Activated CD4-positive, alpha-beta T cell treated with anti-CD3 and anti-CD28 coated beads for 48 hours (primary cell): ENCODE measurements at regions not wholly inside any gene's neighbourhood (a gene's known extent, or its start where the extent isn't known, plus 50 kb on each side); places are given as distances from the start of the nearest gene placed in this dataset.
"Not testable (repeated sequence)": the region's sequence is repeated elsewhere in the genome, so short reads cannot be mapped to it uniquely, and the experiment has no call there.

Experiments used
- DNase-seq: peaks from one replicate; pipeline ENCODE4 v3.0.0-alpha.2; 2020

DNA sequence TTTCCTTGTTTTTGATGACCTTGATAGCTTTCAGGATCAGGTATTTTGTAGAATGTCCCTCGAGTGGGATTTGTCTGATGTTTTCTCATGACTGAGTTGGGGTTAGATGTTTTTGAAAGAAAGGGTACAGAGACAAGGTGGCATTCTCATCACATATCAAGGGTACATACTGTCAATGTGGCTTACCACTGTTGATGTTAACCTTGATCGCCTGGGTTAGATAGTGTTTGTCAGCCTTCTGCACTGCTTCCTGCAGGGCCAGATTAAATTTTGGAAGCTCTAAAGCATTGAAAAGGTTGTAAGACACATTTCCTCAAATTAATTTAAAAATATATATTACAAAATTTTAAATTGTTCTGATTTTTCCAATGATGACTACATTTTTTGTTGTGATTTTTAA lies 287.4 kb upstream of the ACTBL2 start:
- DNase-seq = no peak

DNA sequence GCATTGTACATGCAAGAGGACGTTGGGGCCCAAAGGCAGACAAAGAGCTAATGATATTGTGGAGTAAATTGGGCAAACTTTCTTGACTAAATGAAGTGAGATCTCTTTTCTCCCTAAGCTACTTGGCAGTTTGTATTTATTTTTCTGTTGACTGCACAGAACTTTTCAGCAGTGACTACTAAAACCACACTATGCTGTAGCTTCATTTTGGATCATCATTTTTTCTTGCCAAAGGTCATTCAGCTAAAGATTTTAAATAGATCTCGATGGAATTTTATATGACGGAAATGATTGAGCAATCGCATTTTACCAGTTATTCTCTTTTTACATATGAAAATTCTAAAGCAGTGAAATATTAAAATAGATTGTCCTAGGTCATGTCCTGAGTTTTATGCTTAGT lies 286.1 kb upstream of the ACTBL2 start:
- no peak for DNase-seq

GRCh38 chr5:57764479-57765089 lies 282.0 kb upstream of the ACTBL2 start:
- no peak for DNase-seq

DNA sequence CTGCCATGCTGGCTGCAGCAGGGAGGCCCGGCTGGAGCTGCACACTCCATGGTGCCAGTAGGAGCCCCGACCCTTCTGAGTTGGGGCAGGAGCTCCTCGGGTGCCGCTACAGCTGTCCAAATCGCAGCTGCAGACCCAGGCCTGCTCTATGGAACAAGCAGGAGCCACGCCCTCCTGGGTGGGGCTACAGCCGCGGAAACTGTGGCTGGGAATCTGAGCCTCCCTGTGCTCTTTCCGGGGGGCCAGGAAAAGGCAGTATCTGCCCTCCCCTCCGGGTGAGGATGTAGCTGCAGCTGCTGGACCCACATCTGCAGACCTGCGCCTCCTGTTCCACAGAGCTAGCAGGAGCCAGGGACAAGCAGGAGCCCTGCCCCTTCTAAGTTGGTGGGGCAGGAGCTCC lies 278.9 kb upstream of the ACTBL2 start:
- no peak for DNase-seq

DNA sequence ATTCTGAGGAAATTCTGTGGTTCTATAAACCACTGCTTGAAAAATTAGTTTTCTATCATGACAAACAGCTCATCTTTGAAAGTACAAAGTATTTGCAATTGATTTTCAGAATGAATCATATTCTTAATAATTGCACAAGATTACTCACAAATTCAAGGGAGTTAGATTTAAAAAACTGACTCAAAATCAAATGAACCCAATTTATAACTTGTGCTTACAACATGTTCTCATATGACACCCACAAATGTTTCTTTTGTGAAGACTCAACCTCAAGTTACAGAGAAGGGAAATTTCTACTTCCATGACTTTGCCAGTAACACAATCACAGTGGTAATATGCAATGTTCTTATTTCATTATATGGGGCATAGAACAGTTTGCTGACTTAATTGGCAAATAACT lies 272.0 kb upstream of the ACTBL2 start:
- DNase-seq = no peak

DNA sequence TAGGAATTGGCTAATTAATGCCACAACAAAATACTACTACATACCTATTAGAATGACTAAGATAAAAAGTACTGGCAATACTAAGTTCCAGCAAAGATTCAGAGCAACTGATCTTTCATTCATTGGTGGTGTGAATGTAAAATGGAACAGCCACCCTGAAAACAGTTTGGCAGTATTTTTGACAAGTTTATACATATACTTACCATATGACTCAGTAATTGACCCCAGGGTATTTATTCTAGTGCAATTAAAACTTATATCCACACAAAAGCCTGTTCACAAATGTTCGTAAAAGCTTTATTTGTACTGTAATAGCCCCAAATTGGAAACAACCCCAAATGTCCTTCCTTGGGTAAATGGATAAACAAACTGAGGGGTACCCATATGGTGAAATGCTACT lies 270.8 kb upstream of the ACTBL2 start:
- DNase-seq = no peak

DNA sequence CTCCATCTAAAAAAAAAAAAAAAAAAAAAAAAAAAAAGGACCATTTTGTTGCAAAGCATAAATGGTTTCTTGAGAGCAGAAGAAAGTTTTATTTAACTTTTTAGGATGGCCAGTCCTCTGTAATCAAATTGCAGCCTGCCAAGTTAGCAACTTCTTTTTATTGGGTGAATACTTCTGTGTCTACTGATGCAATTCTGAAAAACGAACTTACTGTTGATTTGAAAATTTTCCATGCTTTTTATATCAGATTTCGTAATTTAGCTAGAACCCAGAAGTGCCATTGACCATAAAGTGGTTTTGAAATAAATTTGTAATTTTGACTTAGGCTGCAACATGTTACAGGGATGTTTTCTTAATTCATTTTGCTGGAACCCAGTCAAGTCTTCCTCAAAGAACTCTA lies 269.1 kb upstream of the ACTBL2 start:
- DNase-seq = no peak

- no peak for DNase-seq
Observed at GRCh38 chr5:57750891-57751290, 268.3 kb upstream of the ACTBL2 start.

GRCh38 chr5:57750282-57750681 lies 267.7 kb upstream of the ACTBL2 start:
- no peak for DNase-seq

DNA sequence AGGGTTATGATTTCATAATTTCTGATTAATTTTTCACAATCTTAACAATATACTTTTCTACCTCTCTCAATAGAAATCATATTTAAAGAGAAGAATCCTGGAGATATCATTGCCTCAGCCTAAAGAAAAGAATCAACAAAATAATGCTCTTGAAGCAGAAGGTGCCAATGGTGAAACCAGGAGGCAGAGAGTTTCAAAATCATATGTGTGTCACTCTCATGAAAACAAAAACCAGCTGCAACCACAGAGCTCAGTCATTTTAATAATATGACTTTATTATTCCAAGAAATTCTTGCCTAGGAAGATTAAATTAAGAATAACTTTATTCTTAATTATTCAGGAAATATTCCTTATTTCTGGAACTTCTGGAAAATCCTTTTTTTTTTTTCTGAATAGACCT lies 266.8 kb upstream of the ACTBL2 start:
- no peak for DNase-seq

DNA sequence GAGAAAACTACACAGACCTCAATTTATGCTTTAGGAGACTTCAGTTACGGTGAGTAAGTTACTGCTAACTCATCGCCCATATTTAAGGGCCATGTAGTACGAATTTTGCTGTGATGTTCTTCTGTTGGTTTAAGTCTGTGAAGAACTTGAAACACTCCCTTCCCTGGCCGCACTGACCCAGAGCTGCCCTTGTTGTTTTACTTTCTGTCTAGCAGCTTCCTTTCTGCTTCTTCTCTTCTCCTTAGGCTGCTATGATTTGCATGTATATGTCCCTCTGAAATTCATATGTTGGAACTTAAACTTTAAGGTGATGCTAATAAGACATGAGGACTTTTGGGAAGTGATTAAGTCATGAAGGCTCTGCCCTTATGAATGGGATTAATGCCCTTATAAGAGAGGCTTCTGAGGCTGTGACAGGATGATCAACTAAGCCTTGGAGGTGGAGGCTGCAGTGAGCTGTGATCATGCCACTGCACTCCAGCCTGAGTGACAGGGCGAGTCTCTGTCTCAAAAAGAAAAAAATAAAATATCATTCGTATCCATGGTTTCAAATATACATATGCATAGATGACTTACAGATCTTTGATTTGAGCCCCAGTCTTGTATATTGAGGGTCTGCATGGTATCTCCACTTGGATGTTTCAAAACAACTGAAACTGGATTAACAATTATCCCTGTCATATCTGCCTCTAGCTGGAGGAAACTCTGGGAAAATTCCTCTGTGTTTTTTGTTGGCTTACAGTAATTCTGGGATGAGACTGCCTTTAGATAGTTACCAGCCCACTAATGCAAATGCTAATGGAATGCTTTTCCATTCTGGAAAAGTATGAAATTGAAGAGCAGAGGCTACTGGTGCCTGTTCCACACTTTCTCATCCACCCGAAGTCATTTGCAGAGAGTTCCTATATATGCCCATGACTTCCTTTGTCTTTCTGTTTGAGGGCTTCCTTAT lies 263.4 kb upstream of the ACTBL2 start:
- no peak for DNase-seq

DNA sequence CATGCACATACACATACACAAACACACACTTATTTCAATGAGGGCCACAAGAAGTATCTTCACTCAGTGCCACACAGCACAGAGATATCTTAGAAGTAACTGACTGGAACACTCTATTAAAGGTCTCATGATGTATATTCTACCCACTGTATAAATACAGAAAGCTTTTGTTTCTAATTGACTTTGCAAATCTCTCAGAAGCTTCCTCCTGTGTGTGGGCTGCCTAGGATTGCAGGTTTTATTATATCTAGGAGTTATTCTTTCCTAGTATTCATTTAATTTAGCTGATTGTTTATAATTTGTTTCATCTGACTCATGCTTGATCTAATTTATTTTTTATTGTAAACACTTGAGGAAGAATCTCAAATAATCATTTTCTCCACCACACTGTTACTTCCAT lies 262.4 kb upstream of the ACTBL2 start:
- DNase-seq = no peak

GRCh38 chr5:57741336-57741735 lies 258.7 kb upstream of the ACTBL2 start:
- DNase-seq = no peak

DNA sequence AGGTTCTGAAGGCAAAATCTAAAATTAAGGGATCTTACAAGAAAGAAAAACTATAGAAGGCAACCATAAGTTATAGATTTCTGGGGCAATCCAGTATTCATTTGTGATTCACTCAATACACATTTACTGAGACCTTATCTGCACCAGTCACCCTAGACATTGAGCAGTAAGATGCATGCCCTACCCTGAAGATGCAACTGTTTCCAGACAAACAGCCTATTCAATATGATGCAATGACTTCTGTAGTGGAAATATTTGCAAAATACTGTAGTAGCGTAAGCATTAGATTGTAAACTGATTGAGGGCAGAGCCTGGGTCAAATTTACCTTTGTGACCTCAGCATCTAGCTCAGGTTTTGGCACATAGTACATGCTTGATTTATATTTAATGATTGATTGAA lies 256.2 kb upstream of the ACTBL2 start:
- no peak for DNase-seq

DNA sequence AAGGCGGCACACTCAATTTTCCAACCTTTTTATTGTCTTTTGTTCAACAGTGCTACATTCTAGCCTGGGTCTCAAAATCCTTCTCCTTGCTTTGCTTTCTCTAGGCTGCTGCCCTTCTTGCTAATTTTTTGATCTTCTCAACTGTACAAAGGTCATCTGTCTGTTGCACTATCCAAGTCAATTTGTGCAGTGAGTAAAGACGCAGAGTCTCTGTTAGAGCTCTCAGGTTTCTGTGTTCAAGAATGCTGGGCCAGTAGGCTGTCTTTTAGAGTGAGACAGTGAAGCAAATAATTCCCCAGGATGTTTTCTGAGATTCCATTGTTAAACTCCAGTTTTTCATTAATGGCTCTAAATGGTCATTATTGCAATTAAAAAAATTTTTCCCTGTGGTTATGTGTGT lies 255.7 kb upstream of the ACTBL2 start:
- DNase-seq = no peak

- DNase-seq = no peak
Observed at GRCh38 chr5:57736716-57737115, 254.1 kb upstream of the ACTBL2 start.

- not testable (repeated sequence) for DNase-seq
Observed at GRCh38 chr5:57735279-57736153, 252.9 kb upstream of the ACTBL2 start.

GRCh38 chr5:57734296-57734695 lies 251.7 kb upstream of the ACTBL2 start:
- DNase-seq = no peak

- DNase-seq = no peak
Observed at GRCh38 chr5:57727591-57727990, 245.0 kb upstream of the ACTBL2 start.

- DNase-seq = no peak
Observed at GRCh38 chr5:57725658-57726504, 243.3 kb upstream of the ACTBL2 start.

- no peak for DNase-seq
Observed at GRCh38 chr5:57724836-57725235, 242.2 kb upstream of the ACTBL2 start.

DNA sequence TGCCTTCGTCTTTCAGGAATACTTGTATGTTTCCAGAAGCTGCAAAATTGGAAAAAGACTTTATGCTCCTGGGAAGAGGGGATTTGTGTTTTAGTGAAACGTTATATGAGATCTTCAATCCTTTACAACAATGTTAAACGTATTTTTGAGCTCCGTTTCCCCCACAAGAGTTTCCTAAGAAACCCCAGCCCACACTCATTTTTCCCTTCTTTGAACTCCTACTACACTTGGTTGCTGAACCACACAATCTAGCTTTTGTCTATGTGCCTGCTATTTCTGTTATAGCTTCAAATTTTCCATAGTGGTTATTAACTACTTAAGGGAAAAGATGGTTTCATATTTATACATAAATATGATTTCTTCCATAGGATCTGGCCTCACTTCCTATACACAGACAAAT lies 238.6 kb upstream of the ACTBL2 start:
- no peak for DNase-seq

DNA sequence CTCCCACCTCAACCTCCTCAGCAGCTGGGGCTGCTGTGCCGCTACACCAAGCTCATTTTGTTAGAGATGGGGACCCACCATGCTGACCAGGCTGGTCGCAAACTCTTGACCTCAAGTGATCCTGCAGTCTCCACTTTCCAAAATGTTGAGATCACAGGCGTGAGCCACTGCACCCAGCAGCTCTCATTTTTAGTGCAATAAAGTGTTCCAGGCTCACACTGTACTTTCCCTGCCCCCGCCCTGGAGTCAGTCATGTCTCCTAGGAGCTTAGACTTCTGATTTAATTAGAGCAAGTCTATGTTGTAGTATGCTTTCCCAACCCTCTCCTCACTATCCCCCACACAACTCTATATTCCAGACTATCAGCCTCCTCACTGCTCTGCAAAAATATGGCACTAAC lies 238.0 kb upstream of the ACTBL2 start:
- DNase-seq = no peak
